ENCODE measurements at regions not wholly inside any gene's neighbourhood (a gene's known extent, or its start where the extent isn't known, plus 50 kb on each side); places are given as distances from the start of the nearest gene placed in this dataset.

- TF ChIP-seq CTCF (IDR thresholded peaks at IDR 0.05; ENCODE audit: borderline replicate concordance, extremely low read depth, low read length, poor library complexity, severe bottlenecking) = no peak
- no peak for TF ChIP-seq EZH2 (IDR thresholded peaks at IDR 0.05; ENCODE audit: borderline replicate concordance, low read depth, low read length, severe bottlenecking)
Measured at GRCh38 chr6:1535295-1535694, 74.4 kb upstream of the FOXC1 start.

Data from DND-41 (cell line).